ENCODE measurements at regions not wholly inside any gene's neighbourhood (a gene's known extent, or its start where the extent isn't known, plus 50 kb on each side); places are given as distances from the start of the nearest gene placed in this dataset.

GRCh38 chr7:93015779-93016481, 101.8 kb downstream of the SAMD9 start:
- no peak for FAIRE-seq

GRCh38 chr7:93015101-93015778, 102.5 kb downstream of the SAMD9 start:
- peak; percentile 90 for FAIRE-seq

GRCh38 chr7:93014410-93014809, 103.4 kb downstream of the SAMD9 start:
- FAIRE-seq = no peak

- FAIRE-seq = no peak
These were observed 104.2 kb downstream of the SAMD9 start for GRCh38 chr7:93013446-93014061.

- FAIRE-seq = no peak
These were observed 106.2 kb downstream of the SAMD9 start for GRCh38 chr7:93011351-93012294.

GRCh38 chr7:93008833-93009232, 108.9 kb downstream of the SAMD9 start:
- no peak for FAIRE-seq

GRCh38 chr7:93006480-93007095, 111.2 kb downstream of the SAMD9 start:
- no peak for FAIRE-seq

DNA sequence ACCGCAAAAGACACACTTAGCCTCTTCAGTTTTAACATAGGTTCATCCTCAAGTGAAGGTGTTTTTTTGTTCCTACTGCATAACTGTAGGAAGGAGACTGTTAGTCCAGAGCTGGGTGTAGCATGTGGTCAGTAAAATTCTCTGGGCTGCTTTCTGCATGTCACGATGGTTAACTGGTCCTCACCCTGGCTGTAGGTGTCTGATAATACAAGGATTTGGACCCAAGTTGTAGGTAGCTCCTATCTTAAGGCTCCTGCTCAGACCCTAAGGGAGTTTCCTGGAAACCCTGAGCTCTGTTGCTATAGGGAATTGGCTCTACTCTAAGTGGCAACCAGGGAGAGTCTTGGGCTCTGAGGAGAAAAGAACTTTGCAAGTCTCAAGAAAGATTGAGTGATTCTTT, 112.9 kb downstream of the SAMD9 start:
- no peak for FAIRE-seq

DNA sequence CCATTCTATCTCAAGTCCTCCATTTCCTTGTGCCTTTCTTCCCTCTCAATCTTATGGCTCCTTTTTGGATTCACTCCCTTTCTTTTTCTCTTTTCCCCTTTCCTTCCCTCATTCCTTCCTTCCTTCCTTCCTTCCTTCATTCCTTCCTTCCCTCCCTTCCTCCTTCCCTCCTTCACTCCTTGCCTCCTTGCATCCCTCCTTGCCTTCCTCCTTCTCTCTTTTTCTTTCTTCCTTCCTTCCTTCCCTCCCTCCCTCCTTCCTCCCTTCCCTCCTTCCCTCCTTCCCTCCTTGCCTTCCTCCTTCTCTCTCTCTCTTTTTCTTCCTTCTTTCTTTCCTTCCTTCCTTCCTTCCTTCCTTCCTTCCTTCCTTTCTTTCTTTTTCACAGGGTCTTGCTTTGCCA, 120.1 kb downstream of the SAMD9 start:
- no peak for FAIRE-seq

- FAIRE-seq = no peak
These were observed 120.6 kb downstream of the SAMD9 start for GRCh38 chr7:92997152-92997551.

GRCh38 chr7:92994901-92995300, 122.9 kb downstream of the SAMD9 start:
- no peak for FAIRE-seq

- no peak for FAIRE-seq
These were observed 124.8 kb downstream of the SAMD9 start for GRCh38 chr7:92992932-92993331.

- no peak for FAIRE-seq
These were observed 125.3 kb downstream of the SAMD9 start for GRCh38 chr7:92992483-92992882.

GRCh38 chr7:92991190-92991589, 126.6 kb downstream of the SAMD9 start:
- FAIRE-seq = no peak

DNA sequence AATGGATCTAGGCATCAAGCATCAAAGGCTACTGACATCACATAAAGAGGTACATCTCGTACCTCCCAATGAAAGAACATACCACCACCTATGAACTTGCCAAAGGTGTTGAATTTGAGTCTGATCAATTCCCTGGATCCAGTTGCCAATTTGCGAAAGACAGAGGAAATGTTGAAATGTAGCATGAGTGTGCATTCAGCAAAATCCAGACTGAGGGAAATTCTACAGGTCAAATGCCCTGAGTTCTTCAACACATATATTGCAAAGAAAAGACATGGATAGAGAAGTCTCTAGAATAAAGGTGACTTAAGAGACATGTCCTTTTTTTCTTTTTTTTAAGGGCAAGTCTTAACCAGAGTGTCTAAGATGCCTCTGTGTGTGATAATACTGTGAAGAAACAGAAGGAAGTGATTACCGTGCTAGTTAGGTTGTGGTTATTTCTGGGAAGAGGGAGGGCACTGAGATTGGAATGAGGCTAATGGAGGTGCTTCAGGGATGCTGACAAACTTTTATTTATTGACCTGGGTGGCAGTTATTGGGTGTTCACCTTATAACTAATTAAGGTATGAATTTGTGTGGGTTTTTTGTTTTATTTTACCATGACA, 128.7 kb downstream of the SAMD9 start:
- no peak for FAIRE-seq

GRCh38 chr7:92988051-92988450, 129.7 kb downstream of the SAMD9 start:
- FAIRE-seq = no peak

DNA sequence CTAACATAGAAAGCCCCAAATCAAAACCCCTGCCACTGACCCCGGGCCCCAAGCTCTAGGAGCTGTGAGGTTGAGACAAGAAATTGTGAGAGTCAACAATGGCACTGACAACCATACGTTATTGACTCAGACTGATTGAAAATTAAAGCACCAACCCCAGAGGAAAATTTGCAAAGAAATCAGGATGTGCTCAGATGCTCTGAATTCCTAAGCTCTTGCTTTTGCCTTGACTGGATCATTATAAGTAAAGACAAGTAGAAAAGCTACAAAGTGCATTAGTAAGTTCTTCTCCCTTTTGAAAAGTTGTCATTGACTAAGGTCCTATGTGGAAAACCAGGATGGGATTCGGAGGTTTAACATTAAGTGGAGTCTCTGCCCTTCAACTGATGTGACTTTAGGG, 130.2 kb downstream of the SAMD9 start:
- no peak for FAIRE-seq

GRCh38 chr7:92987095-92987494, 130.7 kb downstream of the SAMD9 start:
- FAIRE-seq = no peak

DNA sequence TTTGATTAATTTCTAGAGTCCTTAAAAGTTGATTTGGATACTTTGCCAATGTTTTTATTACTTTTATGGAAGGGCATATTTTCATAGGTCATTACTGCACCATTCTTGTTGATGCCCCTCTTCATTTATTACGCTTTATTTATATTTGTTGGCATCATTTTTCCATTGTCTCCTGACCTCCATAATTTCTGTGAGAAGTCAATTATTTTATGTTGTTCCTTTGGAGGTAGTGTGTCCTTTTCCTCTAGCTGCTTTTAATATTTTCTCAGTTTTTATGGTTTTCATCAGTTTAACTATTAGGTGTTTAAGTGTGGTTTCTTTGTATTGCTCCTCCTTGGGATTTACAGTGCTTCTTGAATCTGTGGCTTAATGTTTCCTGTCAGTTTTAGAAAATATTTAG, 134.9 kb downstream of the SAMD9 start:
- FAIRE-seq = no peak

DNA sequence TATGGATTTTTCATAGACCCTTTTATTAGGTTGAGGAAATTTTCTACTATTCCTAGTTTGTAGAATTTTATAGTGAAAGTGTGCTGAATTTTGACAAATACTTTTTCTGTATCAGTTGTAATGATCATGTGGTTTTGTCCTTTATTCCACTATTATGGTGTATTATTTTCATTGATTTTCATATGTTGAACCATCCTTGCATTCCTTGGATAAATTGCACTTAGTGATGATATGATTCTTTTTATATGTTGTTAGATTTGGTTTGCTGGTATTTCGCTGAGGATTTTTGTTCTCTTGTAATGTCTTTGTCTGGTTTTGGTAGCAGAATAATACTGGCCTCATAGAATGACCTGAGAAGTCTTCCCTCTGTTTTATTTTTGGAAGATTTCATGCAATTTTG, 140.6 kb upstream of the CDK6 start:
- FAIRE-seq = no peak

DNA sequence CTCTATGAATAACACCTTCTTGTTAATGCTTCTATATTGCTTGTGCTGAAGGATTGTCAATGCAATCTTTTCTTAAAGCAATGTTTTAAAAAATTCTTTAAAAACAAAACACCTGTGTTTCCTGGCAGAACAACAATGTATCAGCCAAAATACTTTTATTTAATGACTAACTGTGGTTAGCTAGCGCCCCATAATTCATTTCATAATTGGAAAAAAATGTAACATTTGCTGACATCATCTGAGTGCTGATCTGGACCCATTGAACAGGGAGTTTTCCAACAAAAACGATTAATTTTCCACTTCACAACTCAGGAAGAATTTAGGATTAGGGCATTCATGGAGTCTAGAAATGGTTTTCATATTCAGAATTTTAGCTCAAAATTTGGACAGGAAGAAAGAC, 137.6 kb upstream of the CDK6 start:
- no peak for FAIRE-seq

GRCh38 chr7:92973293-92973731, 136.9 kb upstream of the CDK6 start:
- FAIRE-seq = no peak

All from endometrium (tissue), 2 donors.